Heart right ventricle (tissue), 16 donors: ENCODE measurements at regions not wholly inside any gene's neighbourhood (a gene's known extent, or its start where the extent isn't known, plus 50 kb on each side); places are given as distances from the start of the nearest gene placed in this dataset.

Experiments used
- ATAC-seq, 8 donors: fragments of 200-7000 bp; cut with Tn5 transposase; one replicate each; pipeline ENCODE4 v1.9.1; 2020; ENCODE audit warnings: mild to moderate bottlenecking in 8 of 8, moderate library complexity in 8 of 8, moderate number of reproducible peaks in 1 of 8
- DNase-seq, 2 donors: peaks; one replicate each; pipeline ENCODE4 v3.0.0-alpha.2; 2020
- H3K27ac ChIP-seq, 10 donors: fragments of 200-600 bp; sonication (generic) in 2 of 10; one replicate each; pipeline versions ENCODE4 v1.5.0 to v1.8.0; 2020 to 2022; ENCODE audit warnings: mild to moderate bottlenecking in 3 of 10
- H3K27me3 ChIP-seq, 7 donors: fragments of 200-600 bp; one replicate each; pipeline ENCODE4 v1.8.0; 2021 to 2022; ENCODE audit warnings: mild to moderate bottlenecking in 2 of 7
- H3K36me3 ChIP-seq, 9 donors: fragments of 200-600 bp; sonication (generic) in 1 of 9; one replicate each; pipeline versions ENCODE4 v1.5.0 to v1.8.0; 2020 to 2022; ENCODE audit warnings: mild to moderate bottlenecking in 2 of 9
- H3K4me1 ChIP-seq, 9 donors: fragments of 200-600 bp; sonication (generic) in 1 of 9; one replicate each; pipeline versions ENCODE4 v1.5.0 to v1.8.0; 2020 to 2022; ENCODE audit warnings: mild to moderate bottlenecking in 4 of 9
- H3K4me3 ChIP-seq, 10 donors: fragments of 200-600 bp; sonication (generic) in 2 of 10; one replicate each; pipeline versions ENCODE4 v1.5.0 to v1.8.0; 2020 to 2022; ENCODE audit warnings: mild to moderate bottlenecking in 7 of 10, moderate library complexity in 2 of 10
- H3K9me3 ChIP-seq, 11 donors: fragments of 200-600 bp in 10 of 11; sonication (generic) in 2 of 11; one replicate each; pipeline versions ENCODE4 v1.5.0 to v1.8.0; 2013 to 2022; ENCODE audit warnings: mild to moderate bottlenecking in 2 of 11, control low read depth in 1 of 11, moderate library complexity in 1 of 11
- CTCF ChIP-seq, 9 donors: fragments of 200-600 bp; sonication (generic) in 2 of 9; IDR thresholded peaks; one replicate each; pipeline versions ENCODE4 v1.5.0 to v1.8.0; 2021 to 2022; ENCODE audit warnings: antibody characterized with exemption in 9 of 9, mild to moderate bottlenecking in 5 of 9, moderate library complexity in 1 of 9
- WGBS, 2 donors: extraction: QIAGEN DNeasy Blood & Tissue Kit; methylation state at CpG; one replicate each; pipeline ENCODE4 v1.1.7; 2013; ENCODE audit warnings: inconsistent platforms in 1 of 2; 5-methylcytosine and 5-hydroxymethylcytosine counted together
- intact Hi-C, 10 donors: fragments of 100-400 bp; cut with DNase I; formaldehyde crosslinking; loops; one replicate each; pipeline versions ENCODE4 v1.11.1 to v1.14.2; 2022
- donor health status: Arrhythmogenic right ventricular cardiomyopathy.
- donor health status: ischemic (EF 13 %, LVEDD 7.1; RV severe dilation, severe dysfunction).
- donor health status: healthy with polysubstance abuse.
- donor health status: DM: no; HTN: yes; CAD: no.
- donor health status: DM: no; HTN: no; CAD: no.
- donor health status: ischemic (EF 25% LVEDD 6.9; RV normal size, moderate dysfunction).
- donor health status: ischemic (EF 25% LVEDD 5.7; RV mildly dilated, moderate dysfunction).
- donor health status: healthy.
- donor health status: DM: yes; HTN: yes; CAD: no.
- donor health status: Ischemic cardiomyopathy.
- donor health status: ischemic (EF 35%, LVEDD 5.7; RV mildly dilated, moderate dysfunction).
- donor health status: nonischemic (EF 11% LVEDD 7.7; RV severe dilation, severe dysfunction).
- donor health status: DM: yes; HTN: yes; CAD: no.
- donor health status: PGD.
- donor health status: ischemic (EF 29% LVEDD 5.4; RV normal size, mild dysfunction).
- donor health status: nonischemic (EF 23%, LVEDD 6.1; RV moderate dilation, normal function).

DNA sequence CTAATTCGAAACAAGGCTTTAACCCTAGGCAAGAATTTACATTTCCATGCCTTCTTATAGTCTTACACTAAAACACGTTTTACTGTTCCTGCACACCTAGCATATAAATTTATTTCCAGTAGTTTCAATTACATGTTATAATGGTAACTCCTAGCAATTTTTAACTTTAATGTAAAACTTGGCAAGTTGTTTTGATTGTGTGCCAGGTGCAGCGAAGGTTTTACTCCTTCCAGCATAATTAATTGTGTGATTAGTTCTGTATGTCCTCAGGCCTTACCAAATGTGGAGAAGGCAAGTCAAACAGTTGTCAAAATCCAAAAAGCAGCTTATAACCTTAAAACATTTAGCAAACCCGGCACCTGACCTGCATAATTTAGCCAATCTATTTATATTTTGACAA, 114.8 kb downstream of the KCNK1 start:
- ATAC-seq: no peak
- no peaks in the 10 kb centered on the region for H3K9me3 ChIP-seq
- no peaks in the 10 kb centered on the region for H3K27me3 ChIP-seq
- DNase-seq: no peak
- H3K27ac ChIP-seq: no peak overlapping the region
- no peaks in the 10 kb centered on the region for H3K36me3 ChIP-seq
- no peak for TF ChIP-seq CTCF (IDR thresholded peaks at IDR 0.05)
- peaks cover 0 to 3% (median 0%) of the 10 kb centered on the region in 9 donors for H3K4me1 ChIP-seq
- no peak overlapping the region for H3K4me3 ChIP-seq
- 73 to 80% methylated on average over 4 of the region's 4 CpGs for WGBS, 2 donors
- intact Hi-C loops: loop anchor here in 1 of 10 donors (10.0 kb wide), 1 partner anchor 64 kb away; no protein-coding TSS in a partner anchor

- no peak for ATAC-seq
These were observed 116.5 kb downstream of the KCNK1 start for GRCh38 chr1:233730380-233730779.

DNA sequence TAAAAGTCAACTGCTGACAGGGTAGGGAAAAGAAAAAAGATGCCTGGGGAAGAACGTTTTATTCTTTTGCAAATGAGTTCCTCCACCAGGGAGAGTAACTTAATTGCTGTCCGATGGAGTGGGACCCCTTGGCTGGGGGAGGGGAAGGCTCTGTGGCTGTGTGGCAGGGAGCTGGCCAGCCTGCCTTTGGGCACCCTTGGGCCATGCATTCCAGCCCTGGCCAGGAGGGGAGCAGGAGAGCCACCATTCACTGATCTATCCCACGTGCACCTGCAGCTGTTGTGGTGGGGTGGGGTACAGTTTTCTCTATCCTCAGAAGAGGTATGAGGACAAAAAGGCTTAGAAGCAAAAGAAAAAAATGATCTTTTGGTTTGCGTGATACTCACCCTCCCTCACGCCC, 116.9 kb downstream of the KCNK1 start:
- H3K4me3 ChIP-seq: no peak overlapping the region
- TF ChIP-seq CTCF (IDR thresholded peaks at IDR 0.05): no peak

More at GRCh38 chr1:233730380-233730779, 116.5 kb downstream of the KCNK1 start:
- intact Hi-C loops: no loop called here
- H3K27ac ChIP-seq: no peak overlapping the region
- TF ChIP-seq CTCF (IDR thresholded peaks at IDR 0.05): no peak
- H3K36me3 ChIP-seq: no peaks in the 10 kb centered on the region
- 88 to 91% methylated on average over 5 of the region's 5 CpGs for WGBS, 2 donors
- H3K4me1 ChIP-seq: no peaks in the 10 kb centered on the region
- H3K4me3 ChIP-seq: no peak overlapping the region
- no peak for DNase-seq
- H3K9me3 ChIP-seq: no peaks in the 10 kb centered on the region
- H3K27me3 ChIP-seq: no peaks in the 10 kb centered on the region

GRCh38 chr1:233732206-233732605, 118.3 kb downstream of the KCNK1 start:
- WGBS, 2 donors: 66 to 67% methylated on average over 2 of the region's 2 CpGs
- no peak for TF ChIP-seq CTCF (IDR thresholded peaks at IDR 0.05)
- H3K9me3 ChIP-seq: no peaks in the 10 kb centered on the region
- H3K27ac ChIP-seq: no peak overlapping the region
- H3K27me3 ChIP-seq: no peaks in the 10 kb centered on the region
- no peaks in the 10 kb centered on the region for H3K4me1 ChIP-seq
- ATAC-seq (peak in 1 of 8 donors; percentile 49), DNase-seq (no peak)
- H3K4me3 ChIP-seq: no peak overlapping the region
- intact Hi-C loops: no loop called here
- H3K36me3 ChIP-seq: no peaks in the 10 kb centered on the region

More for the DNA sequence above, 116.9 kb downstream of the KCNK1 start:
- no peak overlapping the region for H3K27ac ChIP-seq
- no peaks in the 10 kb centered on the region for H3K4me1 ChIP-seq
- H3K9me3 ChIP-seq: no peaks in the 10 kb centered on the region
- intact Hi-C loops: no loop called here
- no peaks in the 10 kb centered on the region for H3K36me3 ChIP-seq
- ATAC-seq: peak in 1 of 8 donors; percentile 44
- WGBS, 2 donors: 66 to 70% methylated on average over 5 of the region's 5 CpGs
- no peaks in the 10 kb centered on the region for H3K27me3 ChIP-seq
- no peak for DNase-seq
